K562 (cell line): ENCODE measurements at regions not wholly inside any gene's neighbourhood (a gene's known extent, or its start where the extent isn't known, plus 50 kb on each side); places are given as distances from the start of the nearest gene placed in this dataset.

Experiments
- ATAC-seq: fragments of 200-7000 bp; cut with Tn5 transposase; 3 replicates; pipeline ENCODE4 v1.9.1; 2020; ENCODE audit warnings: moderate library complexity
- BruUV-seq: library from RNA; stranded (reverse); fragments of 400-500 nt; replicated peaks from 2 replicates; lab custom pipeline; 2021; lab: Mats Ljungman, UMichigan
- CTCF ChIA-PET: fragments of 300-600 bp; formaldehyde crosslinking; extraction: SDS; loops from one replicate; lab custom pipeline; 2021; ENCODE audit warnings: low intra/inter-chr PET ratio; lab: Yijun Ruan, JAX
- POLR2A ChIA-PET: fragments of 300-600, 350-650 bp; sonication (Branson Sonifier 250); formaldehyde crosslinking; extraction: SDS; loops from one replicate; lab custom pipeline; 2021; ENCODE audit warnings: antibody characterized with exemption, inconsistent platforms; lab: Yijun Ruan, JAX
- DNase-seq, 4 experiments: peaks; one replicate each; pipeline versions ENCODE4 v3.0.0 to v3.0.0-alpha.2; 2011 to 2018; ENCODE audit warnings: low spot score in 3 of 4, mixed read lengths in 3 of 4; ENCODE audit errors: extremely low read depth in 1 of 4
- FAIRE-seq: peaks from 2 replicates; lab custom pipeline; 2011; peaks lifted over from hg19 to GRCh38; lab: Jason Lieb, UNC
- H2AFZ ChIP-seq: 2 replicates; pipeline ENCODE4 v1.6.0; 2011; ENCODE audit warnings: low read depth, low read length, control low read depth, inconsistent platforms
- H3K27ac ChIP-seq: fragments of 200-600 bp; 3 replicates; pipeline ENCODE4 v1.8.0; 2011; ENCODE audit warnings: low read depth, mild to moderate bottlenecking, control low read depth, inconsistent platforms, low read length, moderate library complexity, mixed read lengths; ENCODE audit errors: extremely low read depth
- H3K27me3 ChIP-seq, 2 experiments: fragments of 300-600 bp in 1 of 2; 2 replicates in 1 of 2; 3 replicates in 1 of 2; pipeline versions ENCODE4 v1.6.0 to v1.8.0; 2011; ENCODE audit warnings: inconsistent platforms in 2 of 2, low read length in 2 of 2, mild to moderate bottlenecking in 1 of 2, mixed read lengths in 1 of 2, moderate library complexity in 1 of 2; ENCODE audit not compliant: control insufficient read depth in 2 of 2, insufficient read depth in 2 of 2
- H3K36me3 ChIP-seq: fragments of 300-600 bp; 3 replicates; pipeline ENCODE4 v1.8.0; 2011; ENCODE audit warnings: mild to moderate bottlenecking, low read length, inconsistent platforms; ENCODE audit not compliant: control insufficient read depth, insufficient read depth
- H3K4me1 ChIP-seq, 2 experiments: fragments of 200-600 bp in 1 of 2; replicated peaks in 1 of 2; 2 replicates in 1 of 2; 3 replicates in 1 of 2; pipeline versions ENCODE4 v1.5.1 to v1.8.0; 2011; ENCODE audit warnings: inconsistent platforms in 2 of 2, low read length in 2 of 2, mild to moderate bottlenecking in 1 of 2, mixed read lengths in 1 of 2, moderate library complexity in 1 of 2; ENCODE audit not compliant: control insufficient read depth in 2 of 2, insufficient read depth in 2 of 2
- H3K4me2 ChIP-seq: 2 replicates; pipeline ENCODE4 v1.6.1; 2011; ENCODE audit warnings: low read length, control low read depth, inconsistent platforms, mixed read lengths; ENCODE audit not compliant: insufficient read depth
- H3K4me3 ChIP-seq: fragments of 200-600 bp; sonication (generic), shearing (Covaris generic); 2 replicates; pipeline ENCODE4 v1.5.1; 2016; ENCODE audit warnings: control low read depth, inconsistent platforms
- H3K79me2 ChIP-seq: fragments of 200-600 bp; 3 replicates; pipeline ENCODE4 v1.8.0; 2011; ENCODE audit warnings: low read length, inconsistent platforms; ENCODE audit not compliant: control insufficient read depth, insufficient read depth
- H3K9ac ChIP-seq, 2 experiments: 2 replicates each; pipeline versions ENCODE4 v1.6.0 to v1.6.1; 2011; ENCODE audit warnings: low read depth in 2 of 2, low read length in 2 of 2, control low read depth in 1 of 2, inconsistent platforms in 1 of 2, mild to moderate bottlenecking in 1 of 2, mixed read lengths in 1 of 2; ENCODE audit not compliant: insufficient read depth in 1 of 2
- H3K9me1 ChIP-seq: one replicate; pipeline ENCODE4 v1.6.0; 2011; ENCODE audit warnings: inconsistent platforms, mild to moderate bottlenecking, low read length, moderate library complexity; ENCODE audit not compliant: control insufficient read depth, insufficient read depth
- H3K9me3 ChIP-seq: replicated peaks from 2 replicates; pipeline ENCODE4 v1.5.1; 2011; ENCODE audit warnings: low read depth, low read length, inconsistent platforms; ENCODE audit not compliant: control insufficient read depth, insufficient read depth
- H4K20me1 ChIP-seq: replicated peaks from 2 replicates; pipeline ENCODE4 v1.6.1; 2011; ENCODE audit warnings: low read length, inconsistent platforms, mixed read lengths; ENCODE audit not compliant: control insufficient read depth, insufficient read depth
- ATF7 ChIP-seq: fragments of 450-650 bp; IDR thresholded peaks from 2 replicates; pipeline ENCODE4 v1.7.1; 2014; ENCODE audit warnings: mild to moderate bottlenecking, moderate library complexity
- CBFA2T3 ChIP-seq: fragments of 450-650 bp; IDR thresholded peaks from 2 replicates; pipeline ENCODE4 v1.6.1; 2017
- ELF4 ChIP-seq: fragments of 450-650 bp; formaldehyde crosslinking; IDR thresholded peaks from 2 replicates; pipeline ENCODE4 v1.4.0; 2022; ENCODE audit warnings: missing genetic modification characterization
- HNRNPK ChIP-seq: fragments of 200-400 bp; formaldehyde crosslinking; IDR thresholded peaks from one replicate; pipeline ENCODE4 v1.6.1; 2018; ENCODE audit warnings: mild to moderate bottlenecking, low read depth, low read length; ENCODE audit not compliant: poor library complexity, severe bottlenecking
- LEF1 ChIP-seq: fragments of 450-650 bp; IDR thresholded peaks from 2 replicates; pipeline ENCODE4 v1.6.1; 2016; ENCODE audit warnings: mild to moderate bottlenecking
- MCM7 ChIP-seq, 2 experiments: fragments of 450-650 bp; IDR thresholded peaks; 2 replicates each; pipeline ENCODE4 v1.6.1; 2016 to 2018
- MXI1 ChIP-seq: IDR thresholded peaks from 2 replicates; pipeline ENCODE4 v1.6.1; 2011; ENCODE audit warnings: low read depth, mild to moderate bottlenecking, improper control_type of control experiment, low read length
- PCBP1 ChIP-seq: fragments of 200-400 bp; formaldehyde crosslinking; IDR thresholded peaks from 2 replicates; pipeline ENCODE4 v1.6.1; 2018; ENCODE audit warnings: mild to moderate bottlenecking, low read depth, low read length; ENCODE audit not compliant: poor library complexity, severe bottlenecking
- PRMT5 ChIP-seq: sonication (generic); formaldehyde crosslinking; IDR thresholded peaks from 2 replicates; pipeline ENCODE4 v1.5.0; 2020; ENCODE audit warnings: missing genetic modification reagents
- RAD21 ChIP-seq, 2 experiments: fragments of 250-450 bp in 1 of 2; fragments of 450-650 bp in 1 of 2; sonication (Bioruptor Pico) in 1 of 2; formaldehyde crosslinking in 1 of 2; IDR thresholded peaks in 1 of 2; conservative IDR thresholded peaks in 1 of 2; 2 replicates each; pipeline versions ENCODE4 v1.4.0 to v1.8.0; 2020 to 2022; ENCODE audit warnings: mild to moderate bottlenecking in 2 of 2, moderate library complexity in 1 of 2
- SETDB1 ChIP-seq: IDR thresholded peaks from one replicate; pipeline ENCODE4 v1.6.1; 2012; ENCODE audit warnings: low read length, control low read depth, inconsistent platforms
- SREBF1 ChIP-seq: fragments of 150-350 bp; IDR thresholded peaks from 2 replicates; pipeline ENCODE4 v1.6.1; 2014; ENCODE audit warnings: antibody characterized with exemption, low read depth, low read length, borderline replicate concordance
- THRAP3 ChIP-seq: fragments of 450-650 bp; IDR thresholded peaks from 2 replicates; pipeline ENCODE4 v1.6.1; 2016; ENCODE audit warnings: mild to moderate bottlenecking, inconsistent platforms, borderline replicate concordance
- U2AF1 ChIP-seq: fragments of 200-400 bp; formaldehyde crosslinking; optimal IDR thresholded peaks from 2 replicates; pipeline ENCODE3; 2017; ENCODE audit warnings: mild to moderate bottlenecking, low read depth, low read length, moderate library complexity
- XRCC3 ChIP-seq: fragments of 450-650 bp; IDR thresholded peaks from 2 replicates; pipeline ENCODE4 v1.6.1; 2017; ENCODE audit warnings: mild to moderate bottlenecking, moderate library complexity
- YY1 ChIP-seq, 3 experiments: IDR thresholded peaks; 2 replicates each; pipeline ENCODE4 v1.6.1; 2011; ENCODE audit warnings: low read length in 2 of 3, mild to moderate bottlenecking in 2 of 3, moderate library complexity in 2 of 3, borderline replicate concordance in 1 of 3, control low read depth in 1 of 3, low read depth in 1 of 3; ENCODE audit not compliant: insufficient read depth in 3 of 3, insufficient replicate concordance in 2 of 3, control insufficient read depth in 1 of 3, insufficient read length in 1 of 3; ENCODE audit errors: extremely low read depth in 1 of 3
- WGBS: fragments of 100-300 bp; shearing (Covaris generic); methylation state at CpG from one replicate; pipeline ENCODE4 v1.1.6; 2016; ENCODE audit warnings: low coverage, mixed read lengths; ENCODE audit not compliant: insufficient coverage; ENCODE audit errors: missing lambda C conversion rate; 5-methylcytosine and 5-hydroxymethylcytosine counted together
- in situ Hi-C: fragments of 300-500 bp; cut with MboI; formaldehyde crosslinking; loops from 4 replicates; pipeline ENCODE4 v1.15.0; 2018; ENCODE audit warnings: inconsistent platforms, mixed read lengths
- intact Hi-C: fragments of 100-400 bp; cut with micrococcal nuclease; formaldehyde crosslinking; loops from 2 replicates; pipeline ENCODE4 v1.14.2; 2022
- TF ChIP-seq, protein P1 (sequence below): IDR thresholded peaks from 2 replicates; pipeline ENCODE4 v1.6.1; 2011; ENCODE audit warnings: borderline replicate concordance, low read depth, mild to moderate bottlenecking, moderate library complexity, low read length; ENCODE audit not compliant: insufficient read depth, poor library complexity, severe bottlenecking

DNA sequence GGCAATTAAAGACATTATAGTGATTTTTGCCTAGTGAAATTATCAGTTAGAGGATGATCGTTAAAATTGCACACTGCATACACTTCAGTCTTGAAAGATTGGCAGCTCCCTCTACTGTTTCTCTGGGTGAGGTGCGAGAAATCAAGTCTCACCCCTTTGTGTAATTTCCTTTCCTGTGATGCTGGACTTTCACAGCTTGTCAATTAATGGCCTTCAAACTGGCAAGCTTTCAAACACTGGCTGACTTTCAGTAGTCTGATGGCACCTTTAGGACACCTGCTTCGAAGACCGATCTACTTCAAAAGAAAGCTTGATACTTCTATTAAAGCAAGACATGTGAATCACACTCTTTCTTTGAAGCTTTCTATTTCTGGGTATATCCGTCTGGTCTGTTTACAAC, 706.7 kb upstream of the PTPRD start:
- WGBS = 0% methylated on average over 5 of the region's 5 CpGs
- no peaks in the 10 kb centered on the region for H3K9me1 ChIP-seq
- no peak overlapping the region for H3K27ac ChIP-seq
- no peaks in the 10 kb centered on the region for H3K36me3 ChIP-seq
- in situ Hi-C loops = no loop called here
- no peaks in the 10 kb centered on the region for H3K27me3 ChIP-seq
- peak in 1 of 4 experiments; percentile 0 for DNase-seq
- no peaks in the 10 kb centered on the region for H3K4me1 ChIP-seq
- BruUV-seq = no TSS peak
- H3K9me3 ChIP-seq = no peaks in the 10 kb centered on the region
- intact Hi-C loops = no loop called here
- POLR2A ChIA-PET = no interaction called here
- H3K79me2 ChIP-seq = no peaks in the 10 kb centered on the region
- H3K4me2 ChIP-seq = no peak overlapping the region
- no peaks in the 10 kb centered on the region for H4K20me1 ChIP-seq
- no peak overlapping the region for H2AFZ ChIP-seq
- no peak for FAIRE-seq
- ATAC-seq = no peak
- H3K9ac ChIP-seq = no peak overlapping the region
- CTCF ChIA-PET = no interaction called here
- H3K4me3 ChIP-seq = no peak overlapping the region
- TF ChIP-seq PCBP1 (no peak), RAD21 (CRISPR knock-in tag; conservative IDR thresholded peaks at IDR 0.05 in 1 of 2, IDR thresholded peaks at IDR 0.05 in 1 of 2) (peak in 1 of 2 experiments; percentile 18; a peak in 1 of 4 replicates)
- TF ChIP-seq, all 486 proteins: peak for 1

DNA sequence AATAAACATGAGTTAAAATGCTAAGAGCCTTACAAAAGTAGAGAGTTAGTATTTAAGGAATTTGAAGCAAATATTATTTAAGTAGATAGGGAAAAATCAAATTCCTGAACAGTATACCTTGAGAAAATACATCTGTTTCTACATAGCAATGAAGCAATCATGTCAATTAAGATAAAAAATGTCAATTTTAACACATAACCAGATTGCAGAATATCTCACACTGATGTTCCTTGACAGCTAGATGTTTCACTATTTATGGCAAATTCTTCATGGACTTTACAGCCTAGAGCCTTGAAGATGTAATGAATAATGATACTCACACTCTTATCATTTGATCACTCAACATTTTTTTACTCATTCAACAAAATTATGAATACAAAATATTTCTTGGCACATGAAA, 708.2 kb upstream of the PTPRD start:
- Histone ChIP-seq H2AFZ (no peak overlapping the region), H3K9me1 (no peaks in the 10 kb centered on the region), H3K9ac (no peak overlapping the region), H3K4me1 (no peaks in the 10 kb centered on the region), H4K20me1 (no peaks in the 10 kb centered on the region), H3K4me2 (no peak overlapping the region), H3K4me3 (no peak overlapping the region), H3K27me3 (no peaks in the 10 kb centered on the region), H3K36me3 (no peaks in the 10 kb centered on the region), H3K27ac (no peak overlapping the region), H3K79me2 (no peaks in the 10 kb centered on the region), H3K9me3 (no peaks in the 10 kb centered on the region)
- FAIRE-seq = no peak
- ChIA-PET CTCF (no interaction called here), POLR2A (no interaction called here)
- no TSS peak for BruUV-seq
- ATAC-seq = no peak
- in situ Hi-C loops = no loop called here
- no peak for DNase-seq
- intact Hi-C loops = no loop called here
- TF ChIP-seq SETDB1 = no peak
- TF ChIP-seq, protein P1, sequence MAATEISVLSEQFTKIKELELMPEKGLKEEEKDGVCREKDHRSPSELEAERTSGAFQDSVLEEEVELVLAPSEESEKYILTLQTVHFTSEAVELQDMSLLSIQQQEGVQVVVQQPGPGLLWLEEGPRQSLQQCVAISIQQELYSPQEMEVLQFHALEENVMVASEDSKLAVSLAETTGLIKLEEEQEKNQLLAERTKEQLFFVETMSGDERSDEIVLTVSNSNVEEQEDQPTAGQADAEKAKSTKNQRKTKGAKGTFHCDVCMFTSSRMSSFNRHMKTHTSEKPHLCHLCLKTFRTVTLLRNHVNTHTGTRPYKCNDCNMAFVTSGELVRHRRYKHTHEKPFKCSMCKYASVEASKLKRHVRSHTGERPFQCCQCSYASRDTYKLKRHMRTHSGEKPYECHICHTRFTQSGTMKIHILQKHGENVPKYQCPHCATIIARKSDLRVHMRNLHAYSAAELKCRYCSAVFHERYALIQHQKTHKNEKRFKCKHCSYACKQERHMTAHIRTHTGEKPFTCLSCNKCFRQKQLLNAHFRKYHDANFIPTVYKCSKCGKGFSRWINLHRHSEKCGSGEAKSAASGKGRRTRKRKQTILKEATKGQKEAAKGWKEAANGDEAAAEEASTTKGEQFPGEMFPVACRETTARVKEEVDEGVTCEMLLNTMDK = no peak
- TF ChIP-seq U2AF1 = no peak
- no peak for TF ChIP-seq LEF1
- TF ChIP-seq XRCC3 = no peak
- no peak for TF ChIP-seq MCM7 (IDR thresholded peaks at IDR 0.05)
- no peak for TF ChIP-seq HNRNPK
- no peak for TF ChIP-seq ATF7
- no peak for TF ChIP-seq PRMT5
- TF ChIP-seq ELF4 (CRISPR knock-in tag) = no peak
- TF ChIP-seq THRAP3 = no peak
- no peak for TF ChIP-seq YY1 (IDR thresholded peaks at IDR 0.05; ENCODE audit: borderline replicate concordance in 1 of 3, control insufficient read depth in 1 of 3, extremely low read depth in 1 of 3, insufficient read depth in 3 of 3, insufficient read length in 1 of 3, insufficient replicate concordance in 2 of 3, low read depth in 1 of 3, low read length in 2 of 3)
- TF ChIP-seq SREBF1 = no peak
- TF ChIP-seq MXI1 = no peak
- TF ChIP-seq CBFA2T3 = no peak
